ENCODE measurements at regions not wholly inside any gene's neighbourhood (a gene's known extent, or its start where the extent isn't known, plus 50 kb on each side); places are given as distances from the start of the nearest gene placed in this dataset.
"Not testable (repeated sequence)": the region's sequence is repeated elsewhere in the genome, so short reads cannot be mapped to it uniquely, and the experiment has no call there.

- TF ChIP-seq, protein P1, sequence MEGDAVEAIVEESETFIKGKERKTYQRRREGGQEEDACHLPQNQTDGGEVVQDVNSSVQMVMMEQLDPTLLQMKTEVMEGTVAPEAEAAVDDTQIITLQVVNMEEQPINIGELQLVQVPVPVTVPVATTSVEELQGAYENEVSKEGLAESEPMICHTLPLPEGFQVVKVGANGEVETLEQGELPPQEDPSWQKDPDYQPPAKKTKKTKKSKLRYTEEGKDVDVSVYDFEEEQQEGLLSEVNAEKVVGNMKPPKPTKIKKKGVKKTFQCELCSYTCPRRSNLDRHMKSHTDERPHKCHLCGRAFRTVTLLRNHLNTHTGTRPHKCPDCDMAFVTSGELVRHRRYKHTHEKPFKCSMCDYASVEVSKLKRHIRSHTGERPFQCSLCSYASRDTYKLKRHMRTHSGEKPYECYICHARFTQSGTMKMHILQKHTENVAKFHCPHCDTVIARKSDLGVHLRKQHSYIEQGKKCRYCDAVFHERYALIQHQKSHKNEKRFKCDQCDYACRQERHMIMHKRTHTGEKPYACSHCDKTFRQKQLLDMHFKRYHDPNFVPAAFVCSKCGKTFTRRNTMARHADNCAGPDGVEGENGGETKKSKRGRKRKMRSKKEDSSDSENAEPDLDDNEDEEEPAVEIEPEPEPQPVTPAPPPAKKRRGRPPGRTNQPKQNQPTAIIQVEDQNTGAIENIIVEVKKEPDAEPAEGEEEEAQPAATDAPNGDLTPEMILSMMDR (conservative IDR thresholded peaks at IDR 0.05; ENCODE audit: low read length) = not testable (repeated sequence)
- TF ChIP-seq EZH2phosphoT487 (IDR thresholded peaks at IDR 0.05; ENCODE audit: borderline replicate concordance) = not testable (repeated sequence)
These were observed 264.0 kb downstream of the SMARCA2 start for GRCh38 chr9:2279138-2279537.

Data from Loucy (cell line).